ENCODE measurements at regions not wholly inside any gene's neighbourhood (a gene's known extent, or its start where the extent isn't known, plus 50 kb on each side); places are given as distances from the start of the nearest gene placed in this dataset.
"Not testable (repeated sequence)": the region's sequence is repeated elsewhere in the genome, so short reads cannot be mapped to it uniquely, and the experiment has no call there.

DNA sequence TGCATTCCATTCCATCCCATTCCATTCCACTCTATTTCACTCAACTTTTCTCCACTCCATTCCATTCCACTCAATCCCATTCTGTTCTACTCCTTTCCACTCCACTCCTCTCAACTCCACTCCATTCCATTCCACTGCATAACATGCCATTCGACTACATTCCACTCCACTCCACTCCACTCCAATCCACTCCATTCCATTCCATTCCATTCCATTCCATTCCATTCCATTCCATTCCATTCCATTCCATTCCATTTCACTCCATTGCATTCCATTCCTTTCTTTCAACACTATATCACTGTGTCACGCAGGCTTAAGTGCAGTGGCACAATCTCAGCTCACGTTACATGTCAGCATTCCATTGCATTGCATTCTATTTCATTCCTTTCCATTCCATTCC is 1430.4 kb downstream of the TSPY10 start:
- not testable (repeated sequence) for H3K4me1 ChIP-seq (ENCODE audit: control insufficient read depth in 1 of 2, low read depth in 2 of 2); H3K9me3 ChIP-seq; ATAC-seq (ENCODE audit: insufficient number of reproducible peaks, low FRiP score, low read depth); H3K4me3 ChIP-seq; H3K27ac ChIP-seq; H3K27me3 ChIP-seq (replicated peaks; ENCODE audit: insufficient read depth); DNase-seq (ENCODE audit: low spot score); H3K36me3 ChIP-seq

GRCh38 chrY:10973422-10973821 is 1445.7 kb downstream of the TSPY10 start:
- no peak for ATAC-seq (ENCODE audit: insufficient number of reproducible peaks, low FRiP score, low read depth)
- DNase-seq (ENCODE audit: low spot score), result peak; percentile 2
- H3K36me3 ChIP-seq, result no peaks in the 10 kb centered on the region

DNA sequence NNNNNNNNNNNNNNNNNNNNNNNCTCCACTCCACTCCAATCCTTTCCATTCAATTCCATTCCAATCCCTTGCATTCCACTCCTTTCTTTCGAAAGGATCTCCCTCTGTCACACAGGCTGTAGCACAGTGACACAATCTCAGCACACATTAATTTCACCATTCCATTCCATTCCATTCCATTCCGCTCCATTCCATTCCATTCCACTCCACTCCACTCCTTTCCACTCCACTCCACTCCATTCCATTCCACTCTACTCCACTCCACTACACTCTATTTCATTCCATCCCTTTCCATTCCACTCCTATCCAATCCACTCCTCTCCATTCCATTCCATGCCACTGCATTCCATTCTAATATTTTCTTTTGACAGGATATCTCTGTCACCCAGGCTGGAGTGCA is 1459.0 kb downstream of the TSPY10 start:
- Histone ChIP-seq H3K4me1 (ENCODE audit: control insufficient read depth in 1 of 2, low read depth in 2 of 2) (no peaks in the 10 kb centered on the region), H3K4me3 (no peak overlapping the region), H3K27me3 (replicated peaks; ENCODE audit: insufficient read depth) (no peaks in the 10 kb centered on the region), H3K36me3 (no peaks in the 10 kb centered on the region), H3K27ac (no peak overlapping the region), H3K9me3 (no peaks in the 10 kb centered on the region)
- TF ChIP-seq, protein P1, sequence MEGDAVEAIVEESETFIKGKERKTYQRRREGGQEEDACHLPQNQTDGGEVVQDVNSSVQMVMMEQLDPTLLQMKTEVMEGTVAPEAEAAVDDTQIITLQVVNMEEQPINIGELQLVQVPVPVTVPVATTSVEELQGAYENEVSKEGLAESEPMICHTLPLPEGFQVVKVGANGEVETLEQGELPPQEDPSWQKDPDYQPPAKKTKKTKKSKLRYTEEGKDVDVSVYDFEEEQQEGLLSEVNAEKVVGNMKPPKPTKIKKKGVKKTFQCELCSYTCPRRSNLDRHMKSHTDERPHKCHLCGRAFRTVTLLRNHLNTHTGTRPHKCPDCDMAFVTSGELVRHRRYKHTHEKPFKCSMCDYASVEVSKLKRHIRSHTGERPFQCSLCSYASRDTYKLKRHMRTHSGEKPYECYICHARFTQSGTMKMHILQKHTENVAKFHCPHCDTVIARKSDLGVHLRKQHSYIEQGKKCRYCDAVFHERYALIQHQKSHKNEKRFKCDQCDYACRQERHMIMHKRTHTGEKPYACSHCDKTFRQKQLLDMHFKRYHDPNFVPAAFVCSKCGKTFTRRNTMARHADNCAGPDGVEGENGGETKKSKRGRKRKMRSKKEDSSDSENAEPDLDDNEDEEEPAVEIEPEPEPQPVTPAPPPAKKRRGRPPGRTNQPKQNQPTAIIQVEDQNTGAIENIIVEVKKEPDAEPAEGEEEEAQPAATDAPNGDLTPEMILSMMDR (IDR thresholded peaks at IDR 0.05), result no peak
- ATAC-seq (ENCODE audit: insufficient number of reproducible peaks, low FRiP score, low read depth) (no peak), DNase-seq (ENCODE audit: low spot score) (no peak)

More at GRCh38 chrY:10973422-10973821, 1445.7 kb downstream of the TSPY10 start:
- Histone ChIP-seq H3K9me3 (no peaks in the 10 kb centered on the region), H3K4me1 (ENCODE audit: control insufficient read depth in 1 of 2, low read depth in 2 of 2) (no peaks in the 10 kb centered on the region), H3K27ac (no peak overlapping the region), H3K27me3 (replicated peaks; ENCODE audit: insufficient read depth) (no peaks in the 10 kb centered on the region), H3K4me3 (no peak overlapping the region)
- TF ChIP-seq, protein P1 (IDR thresholded peaks at IDR 0.05), result no peak

DNA sequence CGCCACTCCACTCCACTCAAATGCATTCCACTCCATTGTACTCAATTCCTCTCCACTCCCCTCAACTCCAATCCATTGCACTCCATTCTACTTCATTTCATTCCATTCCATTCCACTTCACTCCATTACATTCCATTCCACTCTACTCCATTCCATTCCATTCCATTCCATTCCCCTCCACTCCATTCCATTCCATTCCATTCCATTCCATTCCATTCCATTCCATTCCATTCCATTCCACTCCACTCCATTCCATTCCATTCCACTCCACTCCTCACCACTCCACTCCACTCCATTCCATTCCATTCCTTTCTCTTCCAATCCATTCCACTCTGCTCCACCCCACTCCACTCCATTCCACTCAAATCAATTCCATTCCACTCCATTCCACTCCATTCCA is 1459.9 kb downstream of the TSPY10 start:
- DNase-seq (ENCODE audit: low spot score) (no peak), ATAC-seq (ENCODE audit: insufficient number of reproducible peaks, low FRiP score, low read depth) (no peak)
- no peaks in the 10 kb centered on the region for H3K36me3 ChIP-seq
- H3K27me3 ChIP-seq (replicated peaks; ENCODE audit: insufficient read depth), result no peaks in the 10 kb centered on the region
- H3K9me3 ChIP-seq, result no peaks in the 10 kb centered on the region
- TF ChIP-seq, protein P1 (IDR thresholded peaks at IDR 0.05), result no peak
- no peak overlapping the region for H3K4me3 ChIP-seq
- no peak overlapping the region for H3K27ac ChIP-seq
- H3K4me1 ChIP-seq (ENCODE audit: control insufficient read depth in 1 of 2, low read depth in 2 of 2), result no peaks in the 10 kb centered on the region

DNA sequence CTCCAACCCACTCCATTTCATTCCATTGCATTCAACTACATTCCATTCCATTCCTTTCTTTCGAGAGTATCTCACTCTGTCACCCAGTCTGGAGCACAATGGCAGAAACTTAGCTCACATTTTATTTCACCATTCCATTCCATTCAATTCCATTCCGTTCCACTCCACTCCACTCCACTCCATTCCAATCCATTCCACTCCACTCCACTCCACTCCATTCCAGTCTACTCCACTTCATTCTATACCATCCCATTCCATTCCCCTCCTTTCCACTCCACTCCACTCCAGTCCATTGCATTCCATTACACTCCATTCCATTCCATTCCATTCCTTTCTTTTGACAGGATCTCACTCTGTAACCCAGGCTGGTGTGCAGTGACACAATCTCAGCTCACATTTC is 1466.3 kb downstream of the TSPY10 start:
- Histone ChIP-seq H3K9me3 (no peaks in the 10 kb centered on the region), H3K4me1 (ENCODE audit: control insufficient read depth in 1 of 2, low read depth in 2 of 2) (no peaks in the 10 kb centered on the region), H3K27ac (no peak overlapping the region), H3K27me3 (replicated peaks; ENCODE audit: insufficient read depth) (no peaks in the 10 kb centered on the region), H3K4me3 (no peak overlapping the region), H3K36me3 (no peaks in the 10 kb centered on the region)
- no peak for DNase-seq (ENCODE audit: low spot score)
- TF ChIP-seq, protein P1 (IDR thresholded peaks at IDR 0.05), result no peak
- no peak for ATAC-seq (ENCODE audit: insufficient number of reproducible peaks, low FRiP score, low read depth)

GRCh38 chrY:10999715-11000114 is 1472.0 kb downstream of the TSPY10 start:
- H3K27ac ChIP-seq; H3K36me3 ChIP-seq; H3K4me1 ChIP-seq (ENCODE audit: control insufficient read depth in 1 of 2, low read depth in 2 of 2); H3K4me3 ChIP-seq; H3K9me3 ChIP-seq; H3K27me3 ChIP-seq (replicated peaks; ENCODE audit: insufficient read depth); DNase-seq (ENCODE audit: low spot score): not testable (repeated sequence)
- ATAC-seq (ENCODE audit: insufficient number of reproducible peaks, low FRiP score, low read depth), result peak; percentile 98

GRCh38 chrY:11014229-11014628 is 1486.5 kb downstream of the TSPY10 start:
- not testable (repeated sequence) for H3K9me3 ChIP-seq; DNase-seq (ENCODE audit: low spot score); H3K4me3 ChIP-seq; H3K27me3 ChIP-seq (replicated peaks; ENCODE audit: insufficient read depth); H3K36me3 ChIP-seq; ATAC-seq (ENCODE audit: insufficient number of reproducible peaks, low FRiP score, low read depth); H3K27ac ChIP-seq; H3K4me1 ChIP-seq (ENCODE audit: control insufficient read depth in 1 of 2, low read depth in 2 of 2)

Data from thoracic aorta (tissue), 2 donors.